RKO (cell line): ENCODE measurements at regions not wholly inside any gene's neighbourhood (a gene's known extent, or its start where the extent isn't known, plus 50 kb on each side); places are given as distances from the start of the nearest gene placed in this dataset.

Source experiments
- DNase-seq: peaks from one replicate; pipeline ENCODE4 v3.0.0-alpha.2; 2016; ENCODE audit warnings: low spot score

DNA sequence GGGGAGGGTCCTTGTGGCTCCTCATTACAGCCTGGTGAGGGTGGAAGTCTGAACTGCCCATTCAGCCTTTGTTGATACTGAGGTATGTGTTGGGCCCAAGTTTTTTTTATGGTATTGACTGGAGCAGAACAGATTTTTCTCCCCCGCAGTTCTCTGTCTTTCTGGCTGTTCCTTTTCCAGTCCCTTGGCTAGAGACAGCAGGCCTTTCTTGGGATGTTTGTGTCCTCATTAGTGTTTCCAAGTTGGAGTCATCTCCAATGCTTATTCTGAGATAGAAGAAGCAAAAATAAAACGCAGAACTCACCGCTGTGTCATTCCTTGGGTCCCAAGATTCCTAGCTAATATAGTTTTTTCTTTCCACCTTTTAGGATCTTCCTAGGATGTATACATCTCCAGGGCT, 193.3 kb downstream of the RAMP3 start:
- no peak for DNase-seq

DNA sequence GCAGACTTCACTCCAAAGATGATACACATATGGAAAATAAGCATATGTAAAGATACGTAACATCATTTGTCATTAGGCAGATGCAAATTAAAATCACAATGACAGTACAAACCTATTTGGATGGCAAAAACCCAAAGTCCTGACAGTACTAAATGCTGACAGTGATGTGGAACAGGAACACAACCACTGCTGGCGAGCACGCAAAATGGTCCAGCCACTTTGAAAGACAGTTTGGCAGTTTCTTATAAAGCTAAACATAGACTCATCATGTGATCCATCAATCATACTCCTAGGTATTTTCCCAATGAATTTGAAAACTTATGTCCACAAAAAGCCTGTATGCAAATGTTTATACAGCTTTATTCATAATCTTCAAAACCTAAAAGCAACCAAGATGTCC, 200.7 kb downstream of the RAMP3 start:
- DNase-seq, result no peak

DNA sequence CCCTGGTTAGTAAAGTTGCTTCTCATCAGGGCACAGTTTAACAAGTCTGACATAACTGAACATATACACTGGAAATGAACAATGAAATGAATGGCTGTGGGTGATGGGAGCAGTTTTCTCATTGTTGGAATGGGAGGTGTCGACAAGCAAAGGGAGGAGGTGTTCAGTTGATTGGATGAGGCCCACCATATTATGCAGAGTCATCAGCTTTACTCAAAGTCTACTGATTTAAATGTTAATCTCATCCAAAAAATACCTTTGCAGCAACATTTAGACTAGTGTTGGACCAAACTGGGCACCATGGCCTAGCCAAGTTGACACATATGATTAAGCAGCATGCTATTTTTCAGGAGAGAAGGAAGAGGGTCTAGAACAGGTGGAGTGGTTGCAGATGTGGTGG, 201.7 kb downstream of the RAMP3 start:
- DNase-seq, result no peak

DNA sequence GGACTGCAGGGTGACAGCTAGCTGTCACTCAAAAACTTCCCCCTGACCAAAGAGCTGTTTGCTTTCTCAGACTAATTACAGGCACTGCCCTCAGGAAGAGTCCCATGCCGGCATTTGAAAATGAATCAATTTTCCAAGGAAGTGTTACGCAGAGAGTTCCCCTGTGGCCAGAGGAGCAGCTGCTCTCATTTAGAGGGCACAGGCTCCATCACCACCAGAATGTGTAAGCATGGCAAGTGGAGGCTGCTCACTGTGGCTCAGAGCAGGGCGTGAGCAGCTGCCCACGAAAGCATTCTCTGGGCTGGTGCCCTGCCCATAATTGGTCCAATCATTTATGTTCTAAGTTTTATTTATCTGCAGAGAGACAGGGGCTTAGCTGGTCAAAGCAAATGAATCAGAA, 202.2 kb downstream of the RAMP3 start:
- no peak for DNase-seq

DNA sequence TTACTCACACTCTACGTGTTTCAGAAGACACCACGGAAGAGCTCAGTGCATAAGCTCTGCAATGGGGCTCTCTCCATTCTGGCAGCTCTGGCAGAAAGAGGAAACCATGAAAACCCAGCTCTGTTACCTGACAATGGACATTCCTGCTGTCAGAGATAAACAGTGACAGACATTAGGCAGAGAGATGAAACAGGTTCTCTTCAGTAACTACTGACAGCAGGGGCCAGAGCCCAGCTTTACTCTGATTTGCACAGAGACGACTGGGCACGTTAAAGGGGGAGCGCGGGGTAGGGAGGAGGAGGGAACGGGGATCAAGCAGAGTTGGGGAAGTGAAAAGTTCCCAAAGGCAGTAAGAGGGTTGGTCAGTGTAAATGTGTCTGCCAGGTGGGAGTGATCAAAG, 206.1 kb downstream of the RAMP3 start:
- DNase-seq, result no peak

DNA sequence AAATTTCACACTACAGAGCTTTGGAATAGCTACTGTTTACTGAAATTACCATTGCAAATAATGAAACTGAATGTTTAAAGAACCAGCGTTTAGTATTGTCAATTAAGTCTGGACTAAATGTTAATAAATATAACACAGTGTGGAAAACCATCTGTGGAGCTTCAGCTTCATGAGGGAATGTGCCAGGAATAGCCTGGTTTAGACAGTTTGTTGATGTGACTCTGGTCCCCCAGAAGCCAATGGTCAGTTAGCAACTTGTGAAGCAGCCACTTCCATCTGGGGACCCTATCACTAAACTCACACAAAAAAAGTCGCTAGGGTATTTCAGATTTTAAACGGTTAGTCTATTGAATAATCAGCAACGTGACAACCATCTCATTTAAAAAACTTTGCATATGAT, 207.8 kb downstream of the RAMP3 start:
- DNase-seq, result no peak

DNA sequence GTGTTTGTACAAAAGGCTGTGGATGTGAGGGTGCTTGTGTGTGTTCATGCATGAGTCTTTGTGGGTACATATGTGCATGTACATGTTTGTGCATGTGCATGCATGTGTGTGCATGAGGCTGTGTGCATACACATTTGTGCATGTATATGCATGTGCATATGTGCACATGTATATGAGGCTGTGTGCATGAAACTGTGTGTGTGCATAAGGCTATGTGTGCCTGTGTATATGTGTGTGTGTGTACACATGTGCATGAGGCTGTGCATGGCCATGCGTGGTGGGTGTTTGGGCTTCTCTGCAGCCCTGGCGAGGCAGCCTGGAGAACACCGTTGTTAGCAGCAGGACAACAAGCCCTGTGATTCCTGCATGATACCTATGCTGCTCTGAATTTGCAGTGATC, 207.7 kb upstream of the ADCY1 start:
- DNase-seq, result no peak

DNA sequence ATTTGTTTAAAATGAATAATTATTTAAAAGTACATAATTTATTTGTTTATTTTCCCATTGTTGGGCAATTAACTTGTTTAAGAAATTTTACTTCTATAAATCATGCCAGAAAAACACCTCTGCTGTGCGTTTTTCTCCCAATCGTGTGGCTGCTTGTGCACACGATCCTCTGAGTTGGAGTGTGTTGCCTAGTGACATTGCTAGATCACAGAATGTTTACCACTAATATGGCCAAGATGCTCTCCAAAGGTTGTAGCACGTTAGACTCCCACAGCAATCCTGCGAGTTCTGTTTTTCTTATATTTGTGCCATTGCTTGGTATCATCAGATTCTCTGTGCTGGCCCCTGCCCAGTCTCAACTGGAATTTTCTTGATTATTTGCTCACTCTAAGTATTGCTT, 207.1 kb upstream of the ADCY1 start:
- no peak for DNase-seq

DNA sequence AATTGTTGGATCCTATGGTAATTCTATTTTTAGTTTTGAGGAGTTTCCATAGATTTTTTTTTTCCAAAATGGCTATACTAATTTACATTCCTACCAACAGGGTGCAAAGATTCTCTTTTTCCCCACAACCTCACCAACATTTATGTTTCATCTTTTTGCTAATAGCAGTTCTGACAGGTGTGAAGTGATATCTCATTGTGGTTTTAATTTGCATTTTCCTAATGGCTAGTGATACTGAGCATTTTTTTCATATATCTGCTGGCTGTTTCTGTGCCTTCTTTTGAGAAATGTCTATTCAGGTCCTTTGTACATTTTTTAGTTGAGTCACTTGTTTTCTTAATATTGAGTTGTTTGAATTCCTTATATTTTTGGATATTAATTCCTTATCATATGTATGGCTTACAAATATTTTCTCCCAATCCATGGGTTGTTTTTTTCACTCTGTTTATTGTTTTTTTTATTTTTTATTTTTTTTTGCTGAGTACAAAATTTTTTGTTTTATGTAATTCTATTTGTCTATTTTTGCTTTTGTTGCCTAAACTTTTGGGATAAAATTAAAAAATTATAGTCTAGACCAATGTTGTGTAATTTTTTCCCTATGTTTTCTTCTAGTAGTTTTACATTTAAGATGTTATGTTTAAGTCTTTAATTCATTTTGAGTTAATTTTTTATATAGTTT, 205.9 kb upstream of the ADCY1 start:
- no peak for DNase-seq

DNA sequence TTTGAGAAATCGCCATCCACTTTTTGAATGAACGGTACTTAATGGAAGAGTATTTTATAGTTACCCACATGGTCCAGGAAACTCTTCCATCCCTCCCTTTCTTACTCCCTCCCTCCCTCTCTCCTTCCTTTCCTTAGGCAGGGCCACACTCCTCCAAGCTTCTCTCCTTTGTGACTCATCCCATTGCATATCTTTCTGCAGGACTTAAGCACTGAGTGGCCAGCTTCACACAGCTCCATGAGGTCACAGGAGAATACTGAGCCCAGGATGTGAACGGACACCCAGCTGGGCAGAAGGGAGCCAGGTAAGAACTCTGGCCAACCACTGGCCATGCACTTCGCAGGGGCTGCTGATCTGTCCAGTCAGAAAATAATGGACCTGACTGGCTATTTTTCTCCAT, 189.7 kb upstream of the ADCY1 start:
- DNase-seq, result no peak

DNA sequence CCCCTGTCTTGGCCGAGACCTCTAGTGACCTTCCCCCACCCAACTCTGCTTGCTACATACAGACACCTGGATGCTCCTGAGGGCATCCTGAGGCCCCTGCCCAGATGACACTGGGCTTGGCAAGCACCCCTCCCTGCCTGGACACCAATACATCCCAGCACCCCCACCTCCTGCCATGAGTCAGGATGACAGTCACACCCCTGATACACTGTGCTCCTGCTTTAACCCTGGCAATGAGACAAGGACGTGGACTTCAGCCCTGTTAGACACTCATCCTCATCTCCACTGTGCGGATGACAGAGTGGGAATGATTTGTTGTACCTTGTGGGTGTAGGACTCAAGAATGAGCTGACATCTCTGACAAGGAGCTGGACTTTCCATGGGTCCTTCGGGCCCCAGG, 186.3 kb upstream of the ADCY1 start:
- no peak for DNase-seq

DNA sequence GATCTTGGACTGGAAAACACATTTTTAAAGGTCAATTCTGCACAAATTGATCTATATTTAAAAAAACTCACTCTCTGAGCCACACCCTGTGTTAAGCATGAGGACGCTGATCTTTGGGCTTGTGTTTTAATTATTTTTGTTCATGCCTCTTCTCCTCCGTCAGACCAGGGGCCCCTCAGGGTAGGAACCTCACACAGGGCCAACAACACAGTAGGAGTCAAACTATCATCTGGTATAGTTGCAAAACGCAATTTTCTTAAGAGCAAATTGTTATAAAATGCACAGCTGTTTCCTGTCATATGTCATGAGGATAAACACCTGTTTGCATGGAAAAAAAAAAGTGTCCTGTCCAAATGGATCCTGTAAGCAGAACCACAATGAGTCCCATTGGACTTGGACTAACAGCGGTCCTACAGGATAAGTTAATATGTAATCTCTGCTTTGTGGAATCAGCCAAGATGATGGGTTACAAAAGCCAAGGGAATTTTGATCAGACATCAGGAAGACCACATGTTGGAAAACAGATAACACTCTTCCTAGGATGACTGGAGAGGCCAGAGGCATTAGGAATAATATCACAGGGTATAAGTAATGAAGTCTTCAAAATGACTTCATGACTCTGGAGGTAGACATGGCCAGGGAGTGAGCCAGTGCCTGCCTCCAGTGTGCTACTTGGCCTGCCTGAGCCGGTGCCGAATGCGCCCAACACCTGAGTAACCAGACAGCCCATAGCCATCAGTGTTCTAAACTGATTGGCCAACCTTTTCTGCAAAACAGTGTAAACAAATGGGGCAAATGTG, 184.9 kb upstream of the ADCY1 start:
- DNase-seq, result no peak

DNA sequence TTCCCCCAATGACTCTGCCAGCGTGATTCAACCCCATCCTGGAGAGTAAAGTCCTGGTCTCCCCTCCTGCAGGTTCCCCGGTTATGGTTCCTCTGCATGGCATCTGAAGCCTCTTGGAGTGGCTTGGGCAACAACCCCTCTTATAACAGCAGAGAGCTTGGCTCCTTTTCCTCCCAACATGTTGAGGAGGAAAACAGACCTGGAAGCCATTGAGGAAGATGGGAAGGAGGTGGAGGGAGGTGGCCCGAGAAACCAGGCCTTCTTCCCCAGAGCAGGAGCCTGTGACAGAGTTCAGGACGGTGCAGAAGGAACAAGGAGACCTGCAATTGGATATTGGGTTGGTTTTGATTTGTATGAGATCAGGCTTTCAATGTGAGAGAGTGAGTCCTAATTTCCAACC, 184.0 kb upstream of the ADCY1 start:
- DNase-seq, result no peak

DNA sequence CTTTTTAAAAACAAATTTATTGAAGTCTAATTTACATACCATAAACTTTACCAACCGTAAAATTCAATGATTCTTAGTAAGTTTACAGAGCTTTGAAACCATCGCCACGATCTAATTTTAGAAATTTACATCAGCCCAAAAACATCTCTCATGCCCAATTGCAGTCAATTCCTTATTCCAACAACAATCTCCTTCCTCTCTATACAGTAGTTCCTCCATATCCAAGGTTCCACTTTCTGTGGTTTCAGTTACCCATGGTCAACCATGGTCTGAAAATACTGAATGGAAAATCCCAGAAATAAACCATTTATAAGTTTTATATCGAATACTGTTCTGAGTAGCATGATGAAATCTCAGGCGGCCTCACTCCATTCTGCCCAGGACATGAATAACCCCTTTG, 183.4 kb upstream of the ADCY1 start:
- DNase-seq, result no peak

DNA sequence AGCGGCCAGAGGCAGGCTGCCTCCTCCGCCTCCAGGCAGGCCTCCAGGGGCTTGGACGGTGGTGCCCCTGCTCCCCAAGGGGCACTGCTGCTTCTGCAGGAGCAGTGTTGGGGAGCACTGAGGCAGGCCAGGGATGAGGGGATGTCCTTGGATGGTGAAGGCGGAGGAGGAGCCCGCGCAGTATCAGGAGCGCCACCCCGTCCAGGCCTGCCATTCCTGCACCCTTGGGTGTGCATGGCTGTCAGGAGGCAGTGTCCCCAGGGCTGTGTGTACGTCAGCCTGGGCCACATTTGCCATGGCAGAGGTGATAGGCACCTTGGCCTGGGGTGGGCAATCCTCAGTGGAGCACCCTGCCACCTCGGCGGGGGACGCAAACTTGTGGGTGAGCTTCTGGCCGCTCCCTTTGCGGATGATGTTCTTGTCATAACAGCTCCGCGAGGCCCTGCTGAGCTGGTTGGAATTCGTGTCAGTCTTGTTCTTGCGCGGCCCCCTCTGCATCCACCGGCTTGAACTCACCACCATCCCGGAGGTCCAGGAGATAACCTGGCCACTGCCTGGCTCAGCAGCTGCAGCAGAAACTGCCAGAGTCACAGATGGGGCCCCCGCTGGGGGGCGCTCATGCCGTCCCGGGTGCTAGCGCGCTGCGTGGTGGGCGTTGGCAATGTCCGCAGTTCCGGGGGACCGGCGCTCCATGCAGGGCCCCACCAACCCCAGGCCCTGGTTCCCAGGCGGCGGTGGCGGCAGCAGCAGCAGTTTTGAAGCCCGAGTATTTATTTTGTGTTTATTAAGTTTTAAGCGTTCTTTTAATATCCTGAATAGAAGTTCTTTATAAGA, 182.3 kb upstream of the ADCY1 start:
- no peak for DNase-seq

DNA sequence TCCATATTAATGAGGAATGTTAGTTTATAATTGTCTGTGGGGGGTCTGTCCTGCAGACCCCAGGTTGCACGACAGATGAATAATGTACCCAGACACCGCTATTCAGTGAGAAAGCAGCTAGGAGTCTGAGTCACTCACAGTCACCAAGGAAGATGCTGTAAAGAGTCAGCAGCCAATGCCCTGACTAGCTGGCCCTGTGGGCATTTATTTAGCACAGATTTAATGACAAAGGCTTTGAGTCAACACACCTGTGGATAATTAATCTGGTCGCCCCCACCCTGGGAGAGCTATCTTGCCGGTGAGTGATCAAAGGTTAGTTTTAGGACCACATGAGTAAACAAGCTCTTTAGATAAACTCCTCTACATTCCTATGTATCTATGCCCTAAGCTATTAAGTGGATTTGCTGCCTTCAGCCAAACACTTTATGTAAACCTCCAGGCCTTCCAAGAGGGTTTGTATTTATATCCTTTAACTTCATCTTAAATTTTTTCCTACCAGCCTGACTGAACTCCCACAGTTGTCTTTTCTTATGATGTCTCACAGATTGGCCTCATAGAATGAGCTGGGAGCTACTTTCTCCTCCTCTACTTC, 180.0 kb upstream of the ADCY1 start:
- DNase-seq, result no peak

DNA sequence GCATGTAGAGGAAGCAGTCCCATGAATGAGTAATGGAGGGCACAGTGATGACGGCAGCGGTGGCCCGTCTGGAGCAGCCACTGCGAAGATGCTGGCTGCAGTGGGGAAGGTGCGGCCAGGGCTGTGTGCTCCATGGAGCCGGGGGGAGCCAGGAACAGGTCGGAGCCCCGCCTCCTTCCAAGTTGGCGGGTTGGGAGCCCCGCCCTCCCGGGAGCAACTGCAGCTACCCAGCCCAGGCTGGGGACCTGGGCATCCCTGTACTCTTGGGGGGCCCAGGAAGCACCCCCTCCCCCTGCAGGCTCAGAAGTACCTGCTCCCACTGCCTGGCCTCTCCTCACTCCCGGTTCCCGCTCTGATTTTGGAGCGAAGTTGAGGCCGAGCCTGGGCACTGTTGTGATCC, 175.1 kb upstream of the ADCY1 start:
- no peak for DNase-seq

DNA sequence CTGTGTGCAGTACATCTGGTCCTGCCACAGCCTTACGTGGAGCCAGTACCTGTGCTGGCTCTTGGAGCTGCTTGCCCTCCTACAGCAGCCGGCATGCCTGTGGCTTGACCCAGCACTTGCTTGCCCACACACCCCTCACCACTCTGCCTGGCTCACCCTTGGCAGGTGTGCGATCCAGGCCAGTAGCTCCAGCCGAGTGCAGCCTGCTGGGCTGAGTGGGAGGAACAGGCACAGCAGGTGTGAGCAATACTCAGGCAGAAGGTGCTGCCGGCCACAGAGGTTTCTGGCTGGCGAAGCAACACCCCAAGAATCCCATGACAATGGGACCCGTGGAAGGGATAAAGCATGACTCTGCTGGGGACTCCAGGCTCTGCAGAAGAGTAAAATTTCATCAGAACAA, 173.5 kb upstream of the ADCY1 start:
- no peak for DNase-seq

DNA sequence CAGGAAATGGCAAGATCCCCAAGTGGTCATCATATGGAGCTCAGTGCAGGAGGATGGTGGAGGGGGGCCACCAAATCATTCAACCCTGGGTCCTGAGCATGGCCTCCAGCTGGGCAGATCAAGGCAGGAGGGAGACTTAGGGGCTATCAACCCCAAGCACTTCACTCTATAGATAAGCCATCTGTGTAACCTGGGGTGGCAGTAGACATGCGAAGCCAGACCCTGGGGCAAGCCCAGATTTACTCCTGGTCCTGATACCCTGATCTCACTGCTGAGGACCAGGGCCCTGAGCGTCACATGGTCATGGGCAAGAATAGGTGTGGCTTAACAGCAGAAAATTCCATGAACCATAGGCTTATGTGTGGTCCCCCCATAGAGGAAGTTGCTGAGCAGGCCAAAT, 173.0 kb upstream of the ADCY1 start:
- no peak for DNase-seq

DNA sequence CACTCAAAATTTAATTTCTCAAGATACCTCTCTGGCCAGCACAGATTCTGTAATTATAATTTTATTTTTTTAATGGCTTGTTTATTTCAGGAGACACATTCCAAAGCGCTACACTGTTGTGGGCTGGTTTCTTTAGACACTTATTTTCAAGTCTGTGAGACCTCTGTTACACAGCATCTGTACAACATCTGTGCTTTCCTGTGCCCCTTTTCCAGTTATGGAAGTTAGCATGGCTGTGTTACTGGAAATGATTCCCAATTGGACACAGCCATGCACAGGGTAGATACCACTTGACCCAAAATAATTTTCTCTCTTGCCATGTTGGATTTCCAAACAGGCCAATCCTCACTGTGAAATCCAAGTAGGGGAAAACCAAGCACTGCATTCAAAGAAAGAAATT, 172.3 kb upstream of the ADCY1 start:
- DNase-seq, result no peak

DNA sequence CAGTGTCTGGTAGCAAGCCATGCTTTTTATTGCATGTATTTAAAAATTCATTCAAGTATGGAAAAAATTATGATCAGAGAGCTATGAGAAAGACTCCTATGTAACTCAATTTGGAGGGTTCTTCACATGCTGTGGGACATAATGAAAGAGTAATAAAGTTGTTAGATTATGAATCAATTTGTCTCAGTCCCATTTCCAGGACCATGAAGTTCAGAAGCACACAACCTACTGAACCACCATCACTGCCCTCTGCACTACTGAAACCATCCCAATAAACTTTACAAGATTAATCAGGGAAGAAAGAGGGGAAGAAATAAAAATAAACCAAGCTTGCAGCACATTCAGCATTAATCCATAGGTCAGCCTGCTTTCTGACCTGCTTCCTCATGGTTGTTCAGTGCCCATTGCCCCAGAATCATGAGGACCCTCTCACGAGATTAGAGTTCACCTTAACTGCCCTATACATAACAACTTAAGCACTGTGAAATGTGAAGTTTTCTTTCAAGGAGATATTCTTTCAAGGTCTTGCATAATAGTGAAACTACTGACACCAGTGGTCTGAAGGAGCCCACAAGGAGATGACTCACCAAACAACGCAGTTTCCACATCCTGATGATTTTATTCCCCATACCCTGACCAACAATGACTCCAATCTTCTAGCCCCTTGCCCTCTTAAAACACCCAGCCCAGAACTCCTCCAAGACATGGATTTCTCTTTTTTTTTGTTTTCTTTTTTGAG, 171.5 kb upstream of the ADCY1 start:
- no peak for DNase-seq

DNA sequence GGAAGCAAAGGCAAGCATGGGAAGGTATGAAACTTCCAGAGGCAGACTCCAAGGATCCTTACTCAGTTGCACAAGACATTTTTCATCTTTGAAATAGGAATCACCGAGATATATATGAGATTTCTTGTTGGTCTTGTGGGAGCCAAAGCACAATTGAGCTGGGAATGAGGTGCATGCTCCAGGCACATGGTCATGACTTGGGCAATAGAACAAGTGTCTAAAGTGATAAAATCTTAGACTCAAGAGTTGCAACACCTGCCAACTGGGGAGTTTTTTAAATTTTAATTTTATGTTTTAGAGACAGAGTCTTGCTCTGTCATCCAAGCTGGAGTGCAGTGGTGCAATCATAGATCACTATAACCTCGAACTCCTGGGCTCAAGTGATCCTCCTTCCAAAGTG, 169.5 kb upstream of the ADCY1 start:
- DNase-seq, result no peak
